ENCODE measurements at regions not wholly inside any gene's neighbourhood (a gene's known extent, or its start where the extent isn't known, plus 50 kb on each side); places are given as distances from the start of the nearest gene placed in this dataset.

GRCh38 chr2:57542081-57542480 is 504.5 kb upstream of the VRK2 start:
- H3K36me3 ChIP-seq (ENCODE audit: control insufficient read depth, insufficient read depth, low read length, severe bottlenecking): no peaks in the 10 kb centered on the region
- no peak overlapping the region for H3K4me3 ChIP-seq (ENCODE audit: low read length)
- no peak overlapping the region for H3K9ac ChIP-seq (ENCODE audit: low read length)
- no peaks in the 10 kb centered on the region for H3K4me1 ChIP-seq (ENCODE audit: control insufficient read depth, insufficient read depth, low read length)
- H3K9me3 ChIP-seq (ENCODE audit: control insufficient read depth, low read length): no peaks in the 10 kb centered on the region
- DNase-seq (ENCODE audit: low read depth): no peak
- no peaks in the 10 kb centered on the region for H3K27me3 ChIP-seq (replicated peaks; ENCODE audit: control insufficient read depth, insufficient read depth, low read length)

- Histone ChIP-seq H3K4me1 (ENCODE audit: control insufficient read depth, insufficient read depth, low read length) (no peaks in the 10 kb centered on the region), H3K4me3 (ENCODE audit: low read length) (no peak overlapping the region), H3K9me3 (ENCODE audit: control insufficient read depth, low read length) (no peaks in the 10 kb centered on the region), H3K9ac (ENCODE audit: low read length) (no peak overlapping the region), H3K36me3 (ENCODE audit: control insufficient read depth, insufficient read depth, low read length, severe bottlenecking) (no peaks in the 10 kb centered on the region), H3K27me3 (replicated peaks; ENCODE audit: control insufficient read depth, insufficient read depth, low read length) (no peaks in the 10 kb centered on the region)
- DNase-seq (ENCODE audit: low read depth): no peak
These were observed 503.4 kb upstream of the VRK2 start for GRCh38 chr2:57543211-57543610.

- Histone ChIP-seq H3K9me3 (ENCODE audit: control insufficient read depth, low read length) (no peaks in the 10 kb centered on the region), H3K4me3 (ENCODE audit: low read length) (no peak overlapping the region), H3K27me3 (replicated peaks; ENCODE audit: control insufficient read depth, insufficient read depth, low read length) (no peaks in the 10 kb centered on the region), H3K9ac (ENCODE audit: low read length) (no peak overlapping the region), H3K4me1 (ENCODE audit: control insufficient read depth, insufficient read depth, low read length) (no peaks in the 10 kb centered on the region), H3K36me3 (ENCODE audit: control insufficient read depth, insufficient read depth, low read length, severe bottlenecking) (no peaks in the 10 kb centered on the region)
- DNase-seq (ENCODE audit: low read depth): no peak
These were observed 502.0 kb upstream of the VRK2 start for GRCh38 chr2:57544624-57545023.

- Histone ChIP-seq H3K4me1 (ENCODE audit: control insufficient read depth, insufficient read depth, low read length) (no peaks in the 10 kb centered on the region), H3K9ac (ENCODE audit: low read length) (no peak overlapping the region), H3K27me3 (replicated peaks; ENCODE audit: control insufficient read depth, insufficient read depth, low read length) (no peaks in the 10 kb centered on the region), H3K4me3 (ENCODE audit: low read length) (no peak overlapping the region), H3K36me3 (ENCODE audit: control insufficient read depth, insufficient read depth, low read length, severe bottlenecking) (no peaks in the 10 kb centered on the region), H3K9me3 (ENCODE audit: control insufficient read depth, low read length) (peaks cover 6% of the 10 kb centered on the region)
- no peak for DNase-seq (ENCODE audit: low read depth)
These were observed 500.1 kb upstream of the VRK2 start for GRCh38 chr2:57546478-57546877.

- Histone ChIP-seq H3K27me3 (replicated peaks; ENCODE audit: control insufficient read depth, insufficient read depth, low read length) (no peaks in the 10 kb centered on the region), H3K9me3 (ENCODE audit: control insufficient read depth, low read length) (peaks cover 8% of the 10 kb centered on the region), H3K4me1 (ENCODE audit: control insufficient read depth, insufficient read depth, low read length) (no peaks in the 10 kb centered on the region), H3K9ac (ENCODE audit: low read length) (no peak overlapping the region), H3K4me3 (ENCODE audit: low read length) (no peak overlapping the region), H3K36me3 (ENCODE audit: control insufficient read depth, insufficient read depth, low read length, severe bottlenecking) (no peaks in the 10 kb centered on the region)
- peak; percentile 45 for DNase-seq (ENCODE audit: low read depth)
These were observed 496.9 kb upstream of the VRK2 start for GRCh38 chr2:57549642-57550102.

GRCh38 chr2:57550912-57551311 is 495.7 kb upstream of the VRK2 start:
- peaks cover 8% of the 10 kb centered on the region for H3K9me3 ChIP-seq (ENCODE audit: control insufficient read depth, low read length)
- no peaks in the 10 kb centered on the region for H3K4me1 ChIP-seq (ENCODE audit: control insufficient read depth, insufficient read depth, low read length)
- no peak overlapping the region for H3K4me3 ChIP-seq (ENCODE audit: low read length)
- no peaks in the 10 kb centered on the region for H3K27me3 ChIP-seq (replicated peaks; ENCODE audit: control insufficient read depth, insufficient read depth, low read length)
- no peak for DNase-seq (ENCODE audit: low read depth)
- H3K36me3 ChIP-seq (ENCODE audit: control insufficient read depth, insufficient read depth, low read length, severe bottlenecking): no peaks in the 10 kb centered on the region
- H3K9ac ChIP-seq (ENCODE audit: low read length): no peak overlapping the region

GRCh38 chr2:57552885-57553284 is 493.7 kb upstream of the VRK2 start:
- Histone ChIP-seq H3K9ac (ENCODE audit: low read length) (no peak overlapping the region), H3K4me1 (ENCODE audit: control insufficient read depth, insufficient read depth, low read length) (no peaks in the 10 kb centered on the region), H3K9me3 (ENCODE audit: control insufficient read depth, low read length) (peaks cover 8% of the 10 kb centered on the region), H3K36me3 (ENCODE audit: control insufficient read depth, insufficient read depth, low read length, severe bottlenecking) (no peaks in the 10 kb centered on the region), H3K4me3 (ENCODE audit: low read length) (no peak overlapping the region), H3K27me3 (replicated peaks; ENCODE audit: control insufficient read depth, insufficient read depth, low read length) (no peaks in the 10 kb centered on the region)
- DNase-seq (ENCODE audit: low read depth): no peak

GRCh38 chr2:57554348-57554747 is 492.3 kb upstream of the VRK2 start:
- Histone ChIP-seq H3K36me3 (ENCODE audit: control insufficient read depth, insufficient read depth, low read length, severe bottlenecking) (no peaks in the 10 kb centered on the region), H3K27me3 (replicated peaks; ENCODE audit: control insufficient read depth, insufficient read depth, low read length) (no peaks in the 10 kb centered on the region), H3K4me3 (ENCODE audit: low read length) (no peak overlapping the region), H3K9me3 (ENCODE audit: control insufficient read depth, low read length) (peaks cover 8% of the 10 kb centered on the region), H3K4me1 (ENCODE audit: control insufficient read depth, insufficient read depth, low read length) (no peaks in the 10 kb centered on the region), H3K9ac (ENCODE audit: low read length) (no peak overlapping the region)
- no peak for DNase-seq (ENCODE audit: low read depth)

- no peaks in the 10 kb centered on the region for H3K4me1 ChIP-seq (ENCODE audit: control insufficient read depth, insufficient read depth, low read length)
- no peaks in the 10 kb centered on the region for H3K9me3 ChIP-seq (ENCODE audit: control insufficient read depth, low read length)
- no peak overlapping the region for H3K4me3 ChIP-seq (ENCODE audit: low read length)
- H3K27me3 ChIP-seq (replicated peaks; ENCODE audit: control insufficient read depth, insufficient read depth, low read length): no peaks in the 10 kb centered on the region
- no peak overlapping the region for H3K9ac ChIP-seq (ENCODE audit: low read length)
- no peaks in the 10 kb centered on the region for H3K36me3 ChIP-seq (ENCODE audit: control insufficient read depth, insufficient read depth, low read length, severe bottlenecking)
- no peak for DNase-seq (ENCODE audit: low read depth)
These were observed 488.3 kb upstream of the VRK2 start for GRCh38 chr2:57558312-57558711.

- H3K9ac ChIP-seq (ENCODE audit: low read length): no peak overlapping the region
- H3K9me3 ChIP-seq (ENCODE audit: control insufficient read depth, low read length): no peaks in the 10 kb centered on the region
- H3K4me3 ChIP-seq (ENCODE audit: low read length): no peak overlapping the region
- H3K4me1 ChIP-seq (ENCODE audit: control insufficient read depth, insufficient read depth, low read length): no peaks in the 10 kb centered on the region
- no peak for DNase-seq (ENCODE audit: low read depth)
- no peaks in the 10 kb centered on the region for H3K27me3 ChIP-seq (replicated peaks; ENCODE audit: control insufficient read depth, insufficient read depth, low read length)
- H3K36me3 ChIP-seq (ENCODE audit: control insufficient read depth, insufficient read depth, low read length, severe bottlenecking): no peaks in the 10 kb centered on the region
These were observed 484.1 kb upstream of the VRK2 start for GRCh38 chr2:57562495-57562894.

GRCh38 chr2:57563015-57563414 is 483.6 kb upstream of the VRK2 start:
- no peak for DNase-seq (ENCODE audit: low read depth)
- Histone ChIP-seq H3K4me3 (ENCODE audit: low read length) (no peak overlapping the region), H3K9ac (ENCODE audit: low read length) (no peak overlapping the region), H3K9me3 (ENCODE audit: control insufficient read depth, low read length) (no peaks in the 10 kb centered on the region), H3K27me3 (replicated peaks; ENCODE audit: control insufficient read depth, insufficient read depth, low read length) (no peaks in the 10 kb centered on the region), H3K4me1 (ENCODE audit: control insufficient read depth, insufficient read depth, low read length) (no peaks in the 10 kb centered on the region), H3K36me3 (ENCODE audit: control insufficient read depth, insufficient read depth, low read length, severe bottlenecking) (no peaks in the 10 kb centered on the region)

GRCh38 chr2:57567245-57567644 is 479.4 kb upstream of the VRK2 start:
- no peaks in the 10 kb centered on the region for H3K9me3 ChIP-seq (ENCODE audit: control insufficient read depth, low read length)
- H3K9ac ChIP-seq (ENCODE audit: low read length): no peak overlapping the region
- no peaks in the 10 kb centered on the region for H3K36me3 ChIP-seq (ENCODE audit: control insufficient read depth, insufficient read depth, low read length, severe bottlenecking)
- no peaks in the 10 kb centered on the region for H3K27me3 ChIP-seq (replicated peaks; ENCODE audit: control insufficient read depth, insufficient read depth, low read length)
- no peak for DNase-seq (ENCODE audit: low read depth)
- no peak overlapping the region for H3K4me3 ChIP-seq (ENCODE audit: low read length)
- no peaks in the 10 kb centered on the region for H3K4me1 ChIP-seq (ENCODE audit: control insufficient read depth, insufficient read depth, low read length)
